ENCODE measurements at regions not wholly inside any gene's neighbourhood (a gene's known extent, or its start where the extent isn't known, plus 50 kb on each side); places are given as distances from the start of the nearest gene placed in this dataset.

- TF ChIP-seq CTCF (IDR thresholded peaks at IDR 0.05) (no peak), POLR2A (IDR thresholded peaks at IDR 0.05) (no peak), POLR2AphosphoS5 (IDR thresholded peaks at IDR 0.05) (no peak)
Observed at GRCh38 chr3:195013411-195014361, 257.3 kb downstream of the XXYLT1 start.

Data from prostate gland (tissue), 2 donors.